Gastrocnemius medialis (tissue), 4 donors: ENCODE measurements at regions not wholly inside any gene's neighbourhood (a gene's known extent, or its start where the extent isn't known, plus 50 kb on each side); places are given as distances from the start of the nearest gene placed in this dataset.

ENCODE experiments used
- CTCF ChIP-seq, 5 experiments: fragments of 450-650 bp in 3 of 5; fragments of 200-600 bp in 2 of 5; sonication (generic) in 2 of 5; IDR thresholded peaks in 4 of 5; conservative IDR thresholded peaks in 1 of 5; 1 replicate in 4 of 5; 2 replicates in 1 of 5; pipeline ENCODE4 v1.5.1; 2016 to 2019; ENCODE audit warnings: antibody characterized with exemption in 5 of 5, mild to moderate bottlenecking in 3 of 5, moderate library complexity in 3 of 5
- POLR2A ChIP-seq, 2 donors: fragments of 450-650 bp; IDR thresholded peaks; one replicate each; pipeline ENCODE4 v1.6.1; 2017; ENCODE audit warnings: antibody characterized with exemption in 2 of 2, mild to moderate bottlenecking in 2 of 2, moderate library complexity in 2 of 2

GRCh38 chr2:4381773-4382172 lies 678.4 kb downstream of the DCDC2C start:
- TF ChIP-seq CTCF (IDR thresholded peaks at IDR 0.05 in 4 of 5, conservative IDR thresholded peaks at IDR 0.05 in 1 of 5), result no peak
- TF ChIP-seq POLR2A (IDR thresholded peaks at IDR 0.05), result no peak
